ENCODE measurements at regions not wholly inside any gene's neighbourhood (a gene's known extent, or its start where the extent isn't known, plus 50 kb on each side); places are given as distances from the start of the nearest gene placed in this dataset.

DNA sequence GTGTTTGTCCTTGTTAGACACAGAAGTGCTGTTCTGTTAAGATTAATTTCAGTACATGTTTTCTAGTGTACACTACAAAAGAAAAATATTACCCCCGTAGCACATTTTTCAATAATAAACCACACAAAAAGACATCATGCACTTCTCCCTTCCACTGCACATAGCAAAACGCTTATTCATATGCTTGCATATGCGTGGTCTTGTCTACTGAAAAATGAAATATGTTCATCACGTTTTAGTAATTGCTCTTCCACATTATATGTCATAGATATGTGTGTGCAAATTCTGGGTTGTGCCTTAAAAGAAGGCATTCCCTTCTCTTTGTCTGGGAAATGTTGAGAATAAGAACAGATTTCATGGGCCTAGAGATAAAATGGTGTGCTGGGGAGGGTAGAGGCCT, 353.9 kb downstream of the NSUN3 start:
- no peak for TF ChIP-seq YY1 (tag by site-specific recombination; IDR thresholded peaks at IDR 0.05)
- TF ChIP-seq TRIM28 (IDR thresholded peaks at IDR 0.05; ENCODE audit: borderline replicate concordance, low read length): no peak
- TF ChIP-seq REST (tag by site-specific recombination; IDR thresholded peaks at IDR 0.05): no peak
- TF ChIP-seq KLF8 (tag by site-specific recombination; IDR thresholded peaks at IDR 0.05): no peak
- TF ChIP-seq, protein P1, sequence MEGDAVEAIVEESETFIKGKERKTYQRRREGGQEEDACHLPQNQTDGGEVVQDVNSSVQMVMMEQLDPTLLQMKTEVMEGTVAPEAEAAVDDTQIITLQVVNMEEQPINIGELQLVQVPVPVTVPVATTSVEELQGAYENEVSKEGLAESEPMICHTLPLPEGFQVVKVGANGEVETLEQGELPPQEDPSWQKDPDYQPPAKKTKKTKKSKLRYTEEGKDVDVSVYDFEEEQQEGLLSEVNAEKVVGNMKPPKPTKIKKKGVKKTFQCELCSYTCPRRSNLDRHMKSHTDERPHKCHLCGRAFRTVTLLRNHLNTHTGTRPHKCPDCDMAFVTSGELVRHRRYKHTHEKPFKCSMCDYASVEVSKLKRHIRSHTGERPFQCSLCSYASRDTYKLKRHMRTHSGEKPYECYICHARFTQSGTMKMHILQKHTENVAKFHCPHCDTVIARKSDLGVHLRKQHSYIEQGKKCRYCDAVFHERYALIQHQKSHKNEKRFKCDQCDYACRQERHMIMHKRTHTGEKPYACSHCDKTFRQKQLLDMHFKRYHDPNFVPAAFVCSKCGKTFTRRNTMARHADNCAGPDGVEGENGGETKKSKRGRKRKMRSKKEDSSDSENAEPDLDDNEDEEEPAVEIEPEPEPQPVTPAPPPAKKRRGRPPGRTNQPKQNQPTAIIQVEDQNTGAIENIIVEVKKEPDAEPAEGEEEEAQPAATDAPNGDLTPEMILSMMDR (tag by site-specific recombination; IDR thresholded peaks at IDR 0.05): no peak
- TF ChIP-seq, protein P2, sequence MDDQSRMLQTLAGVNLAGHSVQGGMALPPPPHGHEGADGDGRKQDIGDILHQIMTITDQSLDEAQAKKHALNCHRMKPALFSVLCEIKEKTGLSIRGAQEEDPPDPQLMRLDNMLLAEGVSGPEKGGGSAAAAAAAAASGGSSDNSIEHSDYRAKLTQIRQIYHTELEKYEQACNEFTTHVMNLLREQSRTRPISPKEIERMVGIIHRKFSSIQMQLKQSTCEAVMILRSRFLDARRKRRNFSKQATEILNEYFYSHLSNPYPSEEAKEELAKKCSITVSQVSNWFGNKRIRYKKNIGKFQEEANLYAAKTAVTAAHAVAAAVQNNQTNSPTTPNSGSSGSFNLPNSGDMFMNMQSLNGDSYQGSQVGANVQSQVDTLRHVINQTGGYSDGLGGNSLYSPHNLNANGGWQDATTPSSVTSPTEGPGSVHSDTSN (CRISPR knock-in tag; IDR thresholded peaks at IDR 0.05): no peak
- no peak for TF ChIP-seq HOXA7 (CRISPR knock-in tag; IDR thresholded peaks at IDR 0.05; ENCODE audit: borderline replicate concordance)
- TF ChIP-seq ELK4 (IDR thresholded peaks at IDR 0.05; ENCODE audit: borderline replicate concordance, low read depth, low read length): no peak
- no peak for TF ChIP-seq SP7 (tag by site-specific recombination; IDR thresholded peaks at IDR 0.05)

Measured in HEK293 (cell line).